NCI-H2107 treated with DMSO at 0.1 percent for 48 hours (cell line): ENCODE measurements at regions not wholly inside any gene's neighbourhood (a gene's known extent, or its start where the extent isn't known, plus 50 kb on each side); places are given as distances from the start of the nearest gene placed in this dataset.

ENCODE experiments used
- DNase-seq: peaks from one replicate; lab custom pipeline; 2025; ENCODE audit not compliant: unreplicated experiment; lab: John Stamatoyannopoulos, UW

DNA sequence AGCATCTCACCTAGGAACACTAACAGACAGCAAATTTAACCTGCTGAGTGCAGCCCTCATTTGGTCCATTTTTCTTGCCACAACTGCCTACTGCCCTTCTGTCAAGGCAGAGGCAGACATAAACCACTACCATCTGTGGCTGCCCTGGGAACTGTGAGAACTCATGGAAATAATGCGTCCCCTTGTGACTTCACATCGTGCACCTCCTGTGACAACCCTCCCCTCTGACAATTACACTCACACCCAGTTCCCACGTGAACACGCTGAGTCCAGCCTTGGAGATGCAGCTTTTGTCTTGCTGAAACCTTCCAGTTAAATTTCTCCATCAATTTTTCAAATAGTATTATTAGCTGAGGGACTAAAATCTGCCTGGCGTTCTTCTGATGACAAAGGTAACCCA, 193.1 kb upstream of the KLF14 start:
- no peak for DNase-seq

DNA sequence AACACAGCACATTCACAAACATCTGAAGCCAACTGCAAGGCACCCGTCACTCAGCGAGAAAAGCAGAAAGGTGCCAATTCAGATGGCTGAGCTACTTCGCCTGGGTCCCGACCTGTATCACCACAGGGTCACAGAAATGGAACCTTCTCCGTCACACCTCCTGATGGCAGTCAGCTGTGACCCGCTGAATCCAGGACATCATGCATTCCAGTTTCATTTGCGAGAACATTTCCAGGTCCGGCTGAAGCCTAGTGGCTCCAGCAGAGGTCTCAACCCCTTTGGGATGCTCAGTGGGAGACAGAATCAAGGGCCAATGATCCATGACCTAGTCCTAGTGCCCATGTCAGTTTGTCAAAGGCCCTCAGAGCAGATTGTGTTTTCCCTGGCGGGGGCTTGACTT, 193.6 kb upstream of the KLF14 start:
- DNase-seq = no peak

DNA sequence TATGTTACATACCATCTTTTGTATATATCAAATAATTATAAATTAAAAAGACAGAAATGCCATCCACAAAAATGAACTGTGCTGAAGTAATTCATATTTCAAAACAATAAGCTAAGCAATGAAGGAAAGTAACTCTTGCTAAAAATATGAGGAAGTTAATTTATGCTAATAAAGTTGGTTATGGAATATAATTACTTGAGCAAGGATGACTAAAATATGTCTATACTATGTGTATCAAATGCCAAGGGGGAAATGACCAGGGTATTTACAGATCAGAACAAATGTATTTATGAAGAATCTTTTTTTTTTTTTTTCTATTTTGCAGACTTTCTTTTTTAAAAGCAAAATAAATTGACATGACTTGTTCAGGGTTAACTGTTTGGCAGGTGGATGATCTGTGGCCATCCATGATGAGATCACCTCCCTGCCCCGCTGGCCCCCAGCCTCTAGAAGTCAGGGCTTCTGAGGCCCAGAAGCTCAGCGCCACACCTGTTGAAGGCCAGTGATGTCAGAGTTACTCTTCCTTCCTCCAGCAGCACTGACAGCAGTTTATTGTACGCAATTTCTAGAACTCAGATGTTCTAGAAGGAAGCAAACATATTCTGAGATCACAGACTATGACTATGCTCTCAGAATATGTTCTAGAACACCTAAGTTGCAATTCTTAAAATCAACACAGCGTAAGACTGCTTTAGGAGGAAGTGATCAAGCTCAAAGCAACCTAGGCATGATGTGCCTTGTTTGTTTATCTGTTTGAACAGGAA, 196.1 kb upstream of the KLF14 start:
- no peak for DNase-seq

DNA sequence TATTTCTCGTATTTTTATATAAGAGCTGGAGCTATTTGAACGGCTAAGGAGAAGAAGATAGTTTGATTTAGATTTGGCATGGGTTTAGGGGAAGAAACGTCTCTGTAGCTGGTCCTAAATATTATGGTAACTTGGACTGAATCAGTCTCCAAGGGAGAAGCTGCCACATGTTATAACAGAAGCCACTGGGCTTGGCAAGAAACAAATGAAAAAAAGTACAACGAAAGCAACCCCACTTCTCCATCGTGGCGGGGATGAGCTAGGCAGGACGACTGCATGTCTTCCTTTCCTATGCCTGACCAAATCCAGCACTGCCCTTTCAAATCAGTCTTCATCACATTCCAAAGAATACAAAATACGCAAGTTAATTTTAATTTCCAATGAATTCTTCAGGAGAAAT, 196.7 kb upstream of the KLF14 start:
- no peak for DNase-seq

DNA sequence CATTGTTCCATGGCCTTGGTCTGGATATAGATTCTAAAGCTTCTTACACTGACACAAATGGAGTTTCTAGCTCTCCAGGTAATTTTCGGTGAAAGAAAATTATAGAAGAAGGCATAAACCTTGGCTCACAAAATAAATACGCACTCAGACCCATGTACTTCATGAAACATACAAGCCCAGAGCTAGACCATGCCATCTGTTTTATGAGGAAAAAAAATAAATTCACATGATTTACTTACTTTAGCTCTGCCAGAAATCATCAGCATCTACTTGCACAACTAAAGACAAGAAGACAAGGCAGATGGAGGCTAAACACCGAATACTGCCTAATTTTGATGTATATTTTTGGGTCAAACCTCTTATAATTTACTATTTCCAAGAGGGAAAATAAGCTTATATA, 197.4 kb upstream of the KLF14 start:
- no peak for DNase-seq

DNA sequence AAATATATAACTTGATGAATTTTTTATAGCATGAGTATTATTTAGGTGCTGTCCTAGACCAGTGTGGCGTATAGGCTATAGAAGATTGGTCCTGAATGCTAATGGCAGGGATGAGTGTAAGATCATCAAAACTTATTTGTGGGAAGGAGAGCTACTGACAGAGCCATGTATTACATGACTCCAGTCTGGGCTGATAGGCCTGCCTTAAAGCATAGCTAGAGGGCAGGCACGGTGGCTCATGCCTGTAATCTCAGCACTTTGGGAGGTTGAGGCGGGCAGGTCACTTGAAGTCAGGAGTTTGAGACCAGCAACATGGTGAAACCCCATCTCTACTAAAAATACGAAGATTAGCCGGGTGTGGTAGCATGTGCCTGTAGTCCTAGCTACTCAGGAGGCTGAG, 198.1 kb upstream of the KLF14 start:
- DNase-seq = no peak

DNA sequence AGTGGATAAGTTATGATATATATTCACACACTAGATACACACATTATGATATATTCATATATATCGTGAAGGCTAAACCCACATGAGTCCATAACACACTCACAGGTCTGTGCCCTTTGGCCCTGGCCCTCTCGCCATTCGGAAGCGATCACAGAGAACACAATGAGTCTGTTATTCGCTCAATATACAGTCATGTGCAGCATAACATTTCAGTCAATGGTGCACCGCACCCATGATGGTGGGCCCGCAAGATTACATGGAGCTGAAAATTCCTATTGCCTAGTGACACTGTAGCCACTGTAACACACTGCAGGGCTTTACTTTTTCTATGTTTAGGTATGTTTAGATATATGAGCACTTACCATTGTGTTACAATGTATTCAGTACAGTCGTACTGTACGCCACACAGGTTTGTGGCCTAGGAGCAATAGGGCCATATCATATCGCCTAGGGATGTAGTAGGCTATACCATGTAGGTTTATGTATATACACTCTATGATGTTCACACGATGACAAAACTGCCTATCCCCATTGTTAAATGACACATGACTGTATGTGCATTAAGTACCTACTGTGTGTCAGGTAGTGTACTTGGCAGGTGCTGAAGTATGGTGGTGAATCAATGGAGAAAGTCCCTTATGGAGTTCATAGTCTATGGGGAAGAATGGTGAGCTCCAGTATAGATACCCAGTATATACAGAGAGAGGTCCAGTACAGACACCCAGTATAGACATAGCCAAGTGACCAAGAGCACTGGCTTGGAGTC, 198.8 kb upstream of the KLF14 start:
- DNase-seq = no peak

DNA sequence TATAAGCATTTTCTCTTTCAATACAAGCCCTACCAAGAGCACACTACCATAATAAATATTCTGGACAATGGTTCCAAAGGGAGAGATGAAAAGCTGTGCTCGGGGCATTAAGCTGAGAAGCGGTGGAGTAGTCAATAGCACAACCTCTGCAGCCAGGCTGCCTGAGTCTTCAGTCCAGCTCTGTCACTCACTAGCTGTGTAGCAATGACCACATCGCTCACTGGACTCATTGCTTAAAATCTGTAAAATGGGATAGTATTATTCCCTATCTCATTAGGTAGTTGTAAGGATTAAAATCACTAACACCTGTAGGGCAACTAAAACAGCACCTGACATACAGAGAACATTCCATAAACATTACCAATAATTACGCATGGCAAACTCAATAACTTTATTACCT, 199.9 kb upstream of the KLF14 start:
- no peak for DNase-seq

DNA sequence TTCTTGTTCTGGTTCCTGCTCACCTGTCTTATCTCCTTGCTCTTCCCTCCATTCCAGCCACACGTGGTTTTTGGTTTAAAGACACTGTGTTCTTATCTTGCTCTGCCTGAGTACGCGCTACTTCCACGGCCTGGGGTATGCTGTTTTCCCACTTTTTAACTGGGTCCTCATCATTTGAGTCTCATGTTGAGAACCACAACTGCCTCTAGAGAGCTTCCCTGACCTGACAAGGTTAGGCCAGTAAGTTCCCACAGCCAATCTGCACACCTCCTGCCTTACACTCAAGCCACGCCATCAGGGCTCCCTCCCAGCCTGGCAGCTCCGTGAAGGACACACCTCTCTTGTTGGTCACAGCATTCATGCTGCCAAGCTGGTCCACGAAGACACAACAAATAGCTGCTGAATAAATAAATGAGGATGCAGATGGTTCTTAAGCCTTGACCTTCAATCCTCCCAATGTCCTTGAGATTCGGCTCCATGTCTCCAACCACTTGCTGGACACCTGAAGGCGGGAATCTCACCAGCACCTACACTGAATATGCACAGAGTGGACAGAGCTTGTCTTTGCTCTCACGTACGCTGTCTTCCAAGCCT, 201.7 kb upstream of the KLF14 start:
- DNase-seq = no peak

DNA sequence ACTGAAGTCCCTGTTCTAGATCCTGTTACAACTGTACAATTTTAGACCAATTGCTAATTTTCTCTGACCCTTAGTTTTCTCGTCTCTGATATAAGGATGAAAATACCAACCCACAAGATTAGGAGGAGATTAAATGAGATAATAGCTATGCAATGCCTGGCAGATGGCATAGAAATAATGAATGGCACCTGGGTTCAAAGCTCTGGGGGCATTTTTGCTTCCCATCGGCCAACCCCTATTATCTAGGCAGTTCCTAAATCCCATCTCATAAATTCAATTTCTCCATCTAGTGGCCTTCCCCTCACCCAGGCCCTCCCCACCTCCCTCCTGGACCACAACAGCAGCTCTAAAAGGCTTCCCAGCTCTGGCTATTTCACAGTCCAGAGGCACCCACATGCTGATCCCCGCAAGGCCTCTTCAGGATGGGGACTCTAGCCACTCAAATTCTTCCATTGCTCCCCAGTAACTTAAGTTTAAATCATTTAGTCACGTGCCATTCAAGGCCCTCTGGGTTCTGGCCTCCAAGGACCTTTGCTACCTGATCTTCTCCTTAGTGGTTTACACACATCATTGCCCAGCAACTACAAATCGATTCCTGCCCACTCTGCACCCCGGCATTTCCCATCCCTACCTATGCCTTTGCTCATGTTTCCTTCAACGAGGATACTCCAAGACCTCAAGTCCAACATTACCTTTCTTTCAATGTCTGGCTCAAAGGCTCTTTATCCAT, 202.4 kb upstream of the KLF14 start:
- DNase-seq = no peak

DNA sequence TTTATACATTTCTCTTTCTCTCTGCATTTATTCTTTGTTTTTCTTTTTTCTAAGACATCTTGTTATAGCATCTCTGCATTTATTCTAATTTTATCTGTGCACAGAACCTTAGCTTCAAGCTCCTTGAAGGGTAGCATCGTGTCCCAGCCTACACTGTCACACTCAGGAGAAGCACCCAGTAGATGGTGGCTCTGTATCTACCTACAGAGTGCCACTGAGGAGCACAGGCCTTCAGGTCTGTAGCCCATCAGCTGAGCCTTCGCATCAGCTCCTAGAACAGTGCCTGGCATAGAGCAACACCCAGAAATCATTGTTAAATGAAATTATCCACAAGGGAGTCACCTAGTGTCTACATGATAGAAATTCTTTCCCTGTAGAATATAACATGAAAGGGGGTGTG, 203.0 kb upstream of the KLF14 start:
- no peak for DNase-seq

DNA sequence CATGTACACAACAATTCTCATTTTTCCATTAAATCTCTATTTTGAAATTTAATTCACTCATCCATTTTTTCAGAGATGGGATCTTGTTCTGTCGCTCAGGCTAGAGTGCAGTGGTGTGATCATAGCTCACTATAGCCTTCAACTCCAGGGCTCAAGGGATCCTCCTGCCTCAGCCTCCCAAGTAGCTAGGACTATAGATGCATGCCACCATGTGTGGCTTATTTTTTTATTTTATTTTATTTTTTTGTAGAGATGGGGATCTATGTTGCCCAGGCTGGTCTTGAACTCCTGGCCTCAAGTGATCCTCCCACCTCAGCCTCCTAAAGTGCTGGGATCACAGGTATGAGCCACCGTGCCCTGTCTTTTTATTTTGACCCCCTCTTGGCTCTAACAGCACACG, 203.8 kb upstream of the KLF14 start:
- no peak for DNase-seq

DNA sequence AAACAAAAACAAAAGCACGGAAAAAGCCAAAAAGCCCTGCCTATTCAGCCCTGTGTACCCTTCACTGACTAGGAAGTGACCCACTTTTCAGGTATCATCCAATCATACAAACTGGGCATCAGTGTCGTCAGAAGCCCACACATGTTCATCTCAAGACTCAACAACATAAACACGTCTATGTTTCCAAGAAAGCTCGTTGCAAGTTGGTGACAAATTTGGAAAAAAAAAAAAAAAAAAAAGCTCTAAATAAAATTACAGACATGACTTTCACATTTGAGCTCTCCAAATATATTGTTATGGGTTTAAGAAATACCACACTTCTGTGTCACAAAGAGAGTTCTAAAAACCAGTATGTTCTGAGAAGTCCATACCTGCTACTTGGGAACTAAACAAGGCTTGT, 204.7 kb upstream of the KLF14 start:
- no peak for DNase-seq

DNA sequence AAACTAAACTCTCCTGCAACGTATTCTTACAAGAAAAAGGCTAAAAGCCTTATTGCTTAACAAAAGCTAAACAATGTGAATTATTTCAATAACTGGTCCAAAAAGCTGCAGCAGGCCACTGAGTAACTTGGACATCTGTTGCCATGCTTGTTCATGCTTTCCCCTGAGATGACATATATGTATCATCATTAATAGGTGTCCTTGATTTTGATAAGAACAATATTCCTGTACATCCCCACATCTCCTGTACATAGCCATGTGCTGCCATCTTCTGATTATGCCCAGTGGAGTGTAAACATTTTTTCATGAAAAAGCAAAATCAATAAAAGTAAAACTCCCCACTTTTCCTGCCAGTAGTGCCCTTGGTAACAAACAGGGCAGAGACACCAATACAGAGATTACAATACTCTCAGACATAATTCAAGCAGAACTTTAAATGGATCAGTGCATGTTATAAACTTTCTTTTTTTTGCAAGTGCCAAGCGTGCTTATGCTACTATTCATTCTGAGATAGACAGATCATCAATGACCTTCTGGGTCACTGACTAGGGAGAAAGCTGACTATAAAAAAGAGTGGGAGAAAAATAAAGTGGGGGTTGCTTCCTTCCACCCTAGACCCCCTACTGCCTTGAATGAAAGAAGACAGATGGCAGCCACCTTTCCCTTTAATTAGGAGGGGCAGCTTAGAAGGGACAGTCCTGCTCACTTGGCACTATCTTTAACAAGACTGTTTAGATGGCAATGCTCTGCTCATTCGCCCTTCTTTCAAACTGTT, 205.5 kb upstream of the KLF14 start:
- DNase-seq = no peak

DNA sequence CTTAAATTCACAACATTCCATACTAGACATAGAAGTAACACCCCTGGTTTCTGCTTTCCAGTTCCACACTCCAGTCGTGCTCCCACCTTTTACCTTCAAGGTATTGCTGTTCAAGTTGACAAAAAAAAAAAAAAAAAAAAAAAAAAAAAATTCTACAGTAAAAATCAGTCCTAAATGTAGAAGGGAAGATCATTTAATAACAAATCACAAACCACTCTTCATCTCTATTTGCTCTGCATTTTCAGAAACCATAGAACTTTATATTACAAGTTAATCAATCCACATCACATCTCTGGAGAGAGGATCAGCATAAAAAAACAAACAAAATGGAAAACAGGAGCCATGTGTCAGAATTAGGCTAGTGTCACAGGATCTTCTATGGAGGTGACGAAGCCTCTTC, 206.3 kb upstream of the KLF14 start:
- no peak for DNase-seq

DNA sequence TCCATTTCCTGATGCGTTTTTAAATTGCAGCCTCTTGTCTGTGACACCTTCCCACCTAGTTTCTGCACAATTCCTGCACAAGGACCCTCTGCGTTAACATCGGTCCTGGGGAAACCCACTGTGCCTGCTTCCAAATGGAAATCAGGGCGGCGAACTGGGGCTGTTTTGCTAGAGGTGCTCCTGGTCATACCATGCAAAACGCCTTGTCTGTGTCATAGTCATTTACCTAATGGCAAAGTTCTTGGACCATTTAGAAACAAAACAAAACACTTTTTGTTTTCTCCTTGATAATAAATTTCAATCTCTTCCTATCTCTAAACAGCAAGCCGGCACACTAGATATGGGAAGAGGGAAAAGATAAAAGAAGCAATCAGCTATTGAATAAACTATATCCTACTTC, 206.9 kb upstream of the KLF14 start:
- DNase-seq = no peak

DNA sequence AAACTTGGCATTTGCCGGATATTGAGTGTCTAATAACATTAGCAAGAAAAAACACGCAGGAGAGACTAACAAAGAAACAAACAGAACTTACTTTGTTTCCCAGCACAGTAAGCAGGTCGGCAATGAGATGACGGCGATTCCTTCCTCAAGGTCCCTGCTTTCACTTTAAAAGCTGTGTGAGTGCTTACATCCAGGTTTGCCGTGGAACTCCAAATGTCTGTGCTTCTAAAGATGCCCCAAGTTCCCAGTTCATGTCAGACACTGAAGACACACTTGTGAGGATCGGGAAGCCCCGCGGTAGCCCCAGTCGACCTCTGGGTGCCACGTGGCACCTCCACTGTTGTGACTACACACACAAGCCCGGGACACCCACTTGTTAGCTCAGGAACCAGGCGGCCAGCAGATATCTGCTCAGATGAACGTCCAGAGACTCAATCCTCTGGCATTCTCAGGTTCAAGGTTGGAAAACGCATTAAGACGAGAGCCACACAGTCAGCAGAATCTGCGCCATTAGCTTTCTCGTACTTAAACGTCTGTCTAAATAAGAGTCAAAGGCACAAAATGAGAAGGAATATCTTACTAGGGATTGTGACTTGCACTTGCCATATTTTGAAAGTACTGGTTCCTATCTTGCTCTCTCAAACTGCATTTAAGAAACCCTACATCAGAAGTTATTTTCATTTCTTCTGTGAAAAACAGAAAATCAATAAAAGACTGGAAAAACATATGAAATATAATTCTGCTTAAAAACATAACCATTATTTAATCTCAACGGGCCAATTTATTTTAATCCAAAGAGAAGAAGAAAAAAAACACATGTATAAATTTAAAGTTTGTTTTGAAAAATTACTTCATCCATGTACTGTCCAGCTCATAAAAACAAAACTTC, 207.6 kb upstream of the KLF14 start:
- no peak for DNase-seq

DNA sequence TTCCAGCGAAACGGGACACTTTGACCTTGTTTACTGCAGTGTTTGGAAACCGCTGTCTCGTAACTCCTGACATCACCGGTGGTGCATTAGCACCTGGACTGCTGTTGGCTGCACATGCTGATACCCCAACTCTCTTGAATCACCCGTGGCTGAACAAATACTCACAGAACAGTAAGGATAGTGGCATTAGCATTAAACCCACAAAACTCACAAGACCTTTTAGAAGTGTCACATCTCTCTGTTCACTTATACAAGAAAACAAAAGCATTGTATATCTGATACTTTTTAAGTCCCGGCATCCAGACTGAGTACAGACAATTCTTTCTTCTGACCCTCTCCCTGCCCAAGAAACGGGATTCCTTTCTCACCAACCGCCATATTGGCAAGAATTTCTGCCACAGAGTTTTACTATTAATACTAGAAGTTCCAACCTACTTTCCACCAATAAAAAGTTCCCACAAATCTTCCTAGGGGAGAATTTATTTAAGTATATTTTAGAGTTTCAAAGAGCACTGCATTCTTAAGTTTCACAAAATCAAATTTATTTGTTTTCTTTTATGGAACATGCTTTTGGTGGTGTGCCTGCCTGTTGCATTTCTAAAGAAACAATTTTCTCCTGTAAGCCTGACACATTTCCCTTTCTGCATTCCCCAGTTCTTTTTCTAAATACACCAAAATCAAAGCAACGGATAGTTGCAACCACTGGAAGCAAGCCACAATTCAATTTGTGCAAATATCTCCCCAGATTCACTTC, 208.4 kb upstream of the KLF14 start:
- no peak for DNase-seq

DNA sequence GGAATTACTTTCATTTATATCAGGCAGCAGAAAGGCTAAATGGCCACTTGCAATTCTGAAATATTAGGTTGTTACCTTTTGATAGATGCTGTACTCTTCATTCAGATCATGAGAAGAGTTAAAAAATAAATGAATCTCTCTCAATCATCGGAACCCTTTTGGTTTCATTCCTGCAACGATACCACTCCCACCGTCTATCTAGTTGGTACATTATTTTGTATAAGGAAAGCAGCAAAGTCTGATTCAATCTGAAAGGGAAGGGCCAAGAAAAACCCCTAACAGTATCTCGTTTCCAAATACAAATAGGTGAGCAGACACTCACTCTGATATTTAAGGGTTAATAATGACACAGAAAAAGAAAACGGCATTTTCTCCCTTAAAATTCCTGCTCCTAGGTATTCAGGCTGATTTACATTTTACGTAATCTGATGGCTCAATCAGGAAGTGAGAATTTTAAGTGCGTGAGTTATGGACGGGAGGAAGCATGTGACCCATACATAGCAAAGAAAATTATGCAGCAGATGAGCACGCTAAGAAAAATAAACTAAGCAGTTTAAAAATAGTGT, 209.4 kb upstream of the KLF14 start:
- DNase-seq = no peak
